GM04503 (cell line): ENCODE measurements at regions not wholly inside any gene's neighbourhood (a gene's known extent, or its start where the extent isn't known, plus 50 kb on each side); places are given as distances from the start of the nearest gene placed in this dataset.
"Not testable (repeated sequence)": the region's sequence is repeated elsewhere in the genome, so short reads cannot be mapped to it uniquely, and the experiment has no call there.

Experiments
- DNase-seq: peaks from one replicate; pipeline ENCODE4 v3.0.0-alpha.2; 2012; ENCODE audit warnings: low read depth

- no peak for DNase-seq
Observed at GRCh38 chr14:25322784-25323183, 272.8 kb upstream of the STXBP6 start.

DNA sequence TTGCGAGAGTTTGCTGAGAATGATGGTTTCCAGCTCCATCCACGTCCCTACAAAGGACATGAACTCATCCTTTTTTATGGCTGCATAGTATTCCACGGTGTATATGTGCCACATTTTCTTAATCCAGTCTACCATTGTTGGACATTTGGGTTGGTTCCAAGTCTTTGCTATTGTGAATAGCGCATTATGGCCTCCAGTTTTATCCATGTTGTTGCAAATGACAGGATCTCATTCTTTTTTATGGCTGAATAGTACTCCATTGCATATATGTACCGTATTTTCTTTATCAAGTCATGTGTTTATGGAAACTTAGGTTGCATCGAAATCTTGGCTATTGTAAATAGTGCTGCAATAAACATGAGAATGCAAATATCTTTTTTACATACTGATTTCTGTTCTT, 266.1 kb upstream of the STXBP6 start:
- not testable (repeated sequence) for DNase-seq

GRCh38 chr14:25308244-25308643, 258.3 kb upstream of the STXBP6 start:
- DNase-seq, result no peak

DNA sequence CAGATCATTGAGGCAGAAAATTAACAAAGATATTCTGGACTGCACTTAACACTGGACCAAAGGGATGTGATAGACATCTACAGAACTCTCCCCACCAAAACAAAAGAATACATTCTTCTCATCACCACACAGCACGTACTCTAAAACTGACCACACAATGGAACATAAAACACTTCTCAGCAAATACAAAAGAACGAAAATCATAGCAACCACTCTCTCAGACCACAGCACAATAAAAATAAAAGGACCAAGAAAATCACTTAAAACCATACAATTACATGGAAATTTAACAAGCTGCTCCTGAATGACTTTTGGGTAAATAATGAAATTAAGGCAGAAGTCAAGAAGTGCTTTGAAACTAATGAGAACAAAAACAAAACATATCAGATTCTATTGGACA, 254.0 kb upstream of the STXBP6 start:
- no peak for DNase-seq

GRCh38 chr14:25298238-25298637, 248.3 kb upstream of the STXBP6 start:
- DNase-seq, result no peak

DNA sequence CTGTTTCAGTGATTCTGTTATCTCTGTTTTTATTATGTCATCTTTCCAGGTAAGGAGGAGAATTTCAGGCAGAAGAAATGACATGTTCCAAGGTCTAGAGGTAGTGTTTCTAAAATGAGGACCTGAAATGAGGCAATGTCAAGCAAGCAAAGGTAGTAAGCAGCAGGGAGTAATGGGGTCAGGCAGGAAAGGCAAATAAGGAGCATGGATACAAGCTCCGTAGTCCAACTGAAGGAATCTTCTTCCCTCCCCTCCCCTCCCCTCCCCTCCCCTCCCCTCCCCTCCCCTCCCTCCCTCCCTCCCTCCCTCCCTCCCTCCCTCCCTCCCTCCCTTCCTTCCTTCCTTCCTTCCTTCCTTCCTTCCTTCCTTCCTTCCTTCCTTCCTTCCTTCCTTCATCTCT, 240.2 kb upstream of the STXBP6 start:
- not testable (repeated sequence) for DNase-seq

- no peak for DNase-seq
Observed at GRCh38 chr14:25274529-25274928, 224.6 kb upstream of the STXBP6 start.

DNA sequence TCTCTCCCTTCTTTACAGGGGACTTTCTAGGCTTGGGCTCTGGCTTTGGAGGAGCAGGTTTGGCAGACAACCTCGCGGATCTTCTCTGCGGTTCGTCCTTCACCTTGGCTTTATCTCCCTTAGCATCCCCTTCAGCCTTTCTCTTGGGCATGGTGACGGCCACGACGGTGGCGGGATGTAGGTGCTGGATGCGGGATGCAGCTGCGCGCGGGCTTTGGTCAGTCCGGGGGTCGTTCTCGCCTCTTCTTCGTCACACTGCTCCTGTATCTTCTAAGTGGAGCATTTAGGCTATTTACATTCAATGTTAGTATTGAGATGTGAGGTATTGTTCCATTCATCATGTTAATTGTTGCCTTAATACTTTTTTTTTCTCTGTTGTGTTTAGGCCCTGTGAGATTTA, 217.2 kb upstream of the STXBP6 start:
- no peak for DNase-seq

DNA sequence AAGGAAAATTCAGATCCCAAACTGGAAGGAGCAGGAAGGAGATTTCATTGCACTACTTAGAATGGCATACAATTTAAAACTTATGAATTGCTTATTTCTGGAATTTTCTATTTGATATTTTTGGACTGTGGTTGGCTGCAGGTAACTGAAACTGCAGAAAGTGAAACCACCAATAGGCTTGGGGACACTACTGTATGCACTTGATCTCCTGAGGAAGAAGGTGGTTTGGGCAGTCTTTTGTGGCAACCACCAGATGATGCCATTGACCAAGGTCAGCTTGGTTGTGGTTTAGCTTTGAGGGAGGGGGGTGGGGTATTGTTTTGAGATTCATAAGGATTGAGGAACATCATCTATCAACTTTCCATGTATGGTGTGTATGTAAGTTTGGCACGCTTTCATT, 209.5 kb upstream of the STXBP6 start:
- DNase-seq, result no peak

- DNase-seq, result no peak
Observed at GRCh38 chr14:25252793-25253192, 202.8 kb upstream of the STXBP6 start.

DNA sequence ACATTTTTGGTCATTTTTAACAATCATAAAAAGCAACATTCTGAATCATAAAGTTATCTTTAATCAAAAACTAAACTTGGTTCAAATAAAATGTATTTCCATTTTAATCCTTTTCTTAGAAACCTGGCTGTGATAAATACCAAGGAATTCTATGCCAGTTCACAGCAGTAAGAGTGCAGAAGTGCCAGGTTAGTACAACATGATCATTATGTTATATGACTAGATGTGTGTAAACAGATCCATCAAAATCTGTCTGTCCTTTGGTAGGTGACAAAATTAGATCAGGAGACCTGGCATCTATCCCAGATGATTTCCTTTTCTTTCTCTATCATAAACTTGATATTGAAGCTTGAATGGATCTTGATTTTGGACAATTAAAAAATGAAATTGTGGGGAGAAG, 200.6 kb upstream of the STXBP6 start:
- DNase-seq, result no peak

DNA sequence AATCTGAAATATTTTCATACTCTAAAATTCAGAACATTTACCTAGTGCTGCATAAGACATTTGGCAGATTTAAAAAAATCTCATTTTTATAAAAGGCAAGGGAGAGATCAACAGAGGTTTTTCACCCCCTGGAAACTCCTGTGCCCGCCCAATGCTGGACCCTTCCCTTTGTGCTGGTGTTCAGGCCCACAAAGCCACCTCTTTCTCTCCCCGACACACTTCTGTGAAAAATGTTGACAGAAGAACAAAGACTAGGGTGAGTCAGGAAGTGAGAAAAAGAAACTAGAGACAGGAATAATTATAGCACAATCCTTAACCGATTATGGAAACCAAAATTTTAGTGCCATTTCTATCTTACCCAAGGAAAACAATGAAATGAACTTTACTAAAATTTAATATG, 197.7 kb upstream of the STXBP6 start:
- no peak for DNase-seq

- DNase-seq, result no peak
Observed at GRCh38 chr14:25246751-25247150, 196.8 kb upstream of the STXBP6 start.

- DNase-seq, result no peak
Observed at GRCh38 chr14:25239170-25239569, 189.2 kb upstream of the STXBP6 start.

DNA sequence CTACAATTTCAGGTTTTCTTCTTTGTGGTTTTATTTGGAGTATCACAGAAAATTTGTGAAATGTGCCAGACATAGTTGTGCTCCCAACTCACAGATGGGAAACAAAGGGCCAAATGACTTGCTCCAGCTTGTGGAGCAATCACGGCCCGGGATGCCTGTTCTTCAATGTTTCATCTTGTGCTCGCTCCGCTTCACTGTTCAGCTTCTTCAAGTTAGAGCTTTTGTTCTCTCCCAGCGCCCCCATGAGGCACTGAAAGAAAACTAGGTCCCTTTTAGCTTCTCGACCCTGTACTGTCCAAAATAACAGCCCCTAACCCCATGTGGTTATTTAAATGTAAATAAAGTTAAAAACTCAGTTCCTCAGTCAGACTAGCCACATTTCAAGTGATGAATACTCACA, 187.9 kb upstream of the STXBP6 start:
- DNase-seq, result no peak

DNA sequence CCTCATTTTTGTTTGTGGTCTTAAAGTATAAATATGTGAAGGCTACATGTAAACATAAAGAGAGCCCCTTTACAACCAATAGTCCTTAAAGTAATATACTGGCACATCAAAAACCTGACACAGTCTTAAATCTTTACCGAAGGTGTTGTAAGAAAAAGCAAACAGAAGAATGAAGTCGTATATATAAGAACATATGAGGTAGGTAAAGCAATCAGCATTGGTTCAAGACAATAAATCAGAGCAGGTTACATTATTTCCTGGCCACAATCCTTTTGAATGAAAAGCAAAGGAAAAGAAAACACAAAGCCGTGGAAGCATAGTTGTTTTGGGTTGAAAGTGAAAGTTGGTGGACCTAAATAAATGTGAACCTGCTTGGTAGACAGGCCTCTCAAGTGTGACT, 183.7 kb upstream of the STXBP6 start:
- DNase-seq, result no peak

- no peak for DNase-seq
Observed at GRCh38 chr14:25231004-25231403, 181.1 kb upstream of the STXBP6 start.

DNA sequence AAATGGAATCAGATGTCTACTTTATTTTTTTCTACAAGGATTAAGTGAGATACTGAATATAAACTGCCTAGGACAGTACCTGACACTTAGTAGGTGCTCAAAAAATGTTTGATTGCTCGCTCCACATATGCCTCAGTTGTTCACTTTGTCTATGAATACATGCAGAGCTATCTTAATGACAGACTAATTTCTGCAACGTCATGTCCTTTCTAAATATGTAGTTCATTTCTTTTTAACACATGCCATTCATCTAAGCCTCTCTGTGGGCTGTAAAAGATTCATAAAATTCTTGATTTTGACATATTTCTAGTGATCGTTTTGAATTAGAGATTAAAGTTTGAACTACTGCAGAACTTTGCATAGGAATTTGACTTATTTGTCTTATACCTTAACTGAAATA, 176.3 kb upstream of the STXBP6 start:
- DNase-seq, result no peak

DNA sequence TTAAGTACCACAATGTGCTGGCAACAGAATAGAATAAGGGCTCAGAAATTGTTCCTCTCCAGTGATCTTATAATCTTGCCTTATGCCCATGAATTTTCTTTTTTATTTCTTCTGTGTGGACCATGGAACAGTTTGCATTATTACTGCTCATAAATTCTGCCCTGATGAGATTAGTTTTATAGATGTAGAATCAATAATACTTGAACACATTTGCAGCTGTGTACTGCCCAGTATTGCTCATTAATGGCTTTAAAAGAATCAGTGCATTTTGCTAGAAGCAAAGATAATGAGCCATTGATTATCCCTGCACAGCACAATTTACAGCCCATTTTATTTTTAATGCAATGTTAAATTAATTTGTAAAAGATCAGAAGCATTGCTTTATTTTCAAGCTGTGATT, 172.3 kb upstream of the STXBP6 start:
- no peak for DNase-seq

- no peak for DNase-seq
Observed at GRCh38 chr14:25220514-25220913, 170.6 kb upstream of the STXBP6 start.

GRCh38 chr14:25215607-25216006, 165.7 kb upstream of the STXBP6 start:
- DNase-seq, result no peak

DNA sequence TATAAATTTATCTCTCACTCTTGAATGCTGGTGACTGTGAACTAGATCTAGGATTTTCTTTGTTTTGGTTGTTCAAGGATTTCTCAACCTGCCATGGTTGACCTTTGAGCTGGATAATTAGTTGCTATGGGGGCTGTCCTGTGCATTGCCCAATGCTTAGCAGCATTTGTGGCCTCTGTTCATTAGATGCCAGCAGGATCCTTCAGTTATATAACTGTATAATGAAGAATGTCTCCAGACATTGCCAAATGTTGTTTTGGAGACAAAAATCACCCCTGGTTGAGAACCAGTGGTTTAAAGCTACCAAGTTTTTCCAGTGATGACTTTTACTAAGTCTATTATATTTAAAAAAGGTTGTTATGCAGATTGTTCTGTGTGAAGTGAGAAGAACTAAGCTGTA, 147.9 kb upstream of the STXBP6 start:
- no peak for DNase-seq

DNA sequence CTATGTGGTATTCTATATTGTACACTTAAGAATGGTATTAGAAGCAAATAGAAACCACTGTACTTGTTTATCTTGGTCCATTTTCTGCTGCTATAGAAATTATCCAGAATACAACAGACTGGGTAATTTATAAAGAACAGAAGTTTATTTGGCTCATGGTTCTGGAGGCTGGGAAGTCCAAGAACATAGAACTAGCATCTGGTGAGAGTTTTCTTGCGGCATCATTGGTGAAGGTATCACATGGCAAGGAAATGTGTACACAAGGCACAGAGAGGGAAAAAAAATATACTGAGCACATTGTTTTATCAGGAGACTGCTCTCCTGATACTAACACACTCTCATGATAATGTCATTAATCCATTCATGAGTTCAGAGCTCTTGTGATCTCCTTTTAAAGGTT, 130.3 kb upstream of the STXBP6 start:
- DNase-seq, result no peak

GRCh38 chr14:25178255-25178654, 128.3 kb upstream of the STXBP6 start:
- DNase-seq, result no peak
